ENCODE measurements at regions not wholly inside any gene's neighbourhood (a gene's known extent, or its start where the extent isn't known, plus 50 kb on each side); places are given as distances from the start of the nearest gene placed in this dataset.
"Not testable (repeated sequence)": the region's sequence is repeated elsewhere in the genome, so short reads cannot be mapped to it uniquely, and the experiment has no call there.

- DNase-seq = peak; percentile 29 to 83 (median 58)
These were observed 232.6 kb downstream of the MEX3B start for GRCh38 chr15:81813215-81813614.

DNA sequence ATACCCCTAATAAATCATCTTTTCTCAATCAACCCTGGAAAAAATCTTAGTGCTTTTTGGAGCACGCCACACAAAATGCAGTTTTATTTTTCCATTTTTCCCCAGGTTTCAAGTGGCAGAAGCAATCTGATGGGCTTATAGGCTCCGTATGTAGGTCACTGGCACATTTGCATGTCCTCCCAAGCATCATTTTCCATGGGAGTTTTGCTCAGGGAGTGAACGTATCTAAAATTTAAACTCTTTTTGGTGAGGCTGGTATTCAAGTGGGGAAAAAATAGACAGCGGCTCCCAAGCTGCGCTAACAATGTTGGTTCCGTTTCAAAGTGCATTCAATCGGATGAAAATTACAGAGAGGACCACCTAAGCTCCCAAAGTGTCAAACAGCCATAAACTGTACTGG lies 233.4 kb downstream of the MEX3B start:
- DNase-seq = no peak

GRCh38 chr15:81811736-81812135 lies 234.1 kb downstream of the MEX3B start:
- no peak for DNase-seq

GRCh38 chr15:81809543-81809942 lies 236.3 kb downstream of the MEX3B start:
- peak; percentile 17 to 77 (median 57) for DNase-seq

GRCh38 chr15:81807806-81808205 lies 238.0 kb downstream of the MEX3B start:
- no peak for DNase-seq

DNA sequence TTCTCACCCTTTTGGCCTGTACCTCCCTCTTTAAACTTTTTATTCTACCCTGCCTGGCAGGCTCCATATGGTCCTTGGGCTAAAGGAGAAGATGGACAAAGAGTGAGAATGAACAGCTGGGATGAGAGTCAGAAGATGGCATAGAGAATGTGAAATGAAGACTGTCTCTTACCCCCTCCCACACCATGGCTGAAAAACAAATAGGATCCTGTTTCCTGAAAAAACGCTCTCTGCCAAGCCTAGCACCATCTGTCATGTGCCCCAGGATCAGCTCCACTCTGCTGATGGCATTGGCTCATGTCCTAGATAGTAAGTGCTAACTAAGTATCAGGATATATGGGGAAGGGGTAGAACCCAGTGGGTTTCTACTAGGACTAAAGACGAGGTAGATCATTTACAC lies 238.6 kb downstream of the MEX3B start:
- DNase-seq = no peak

DNA sequence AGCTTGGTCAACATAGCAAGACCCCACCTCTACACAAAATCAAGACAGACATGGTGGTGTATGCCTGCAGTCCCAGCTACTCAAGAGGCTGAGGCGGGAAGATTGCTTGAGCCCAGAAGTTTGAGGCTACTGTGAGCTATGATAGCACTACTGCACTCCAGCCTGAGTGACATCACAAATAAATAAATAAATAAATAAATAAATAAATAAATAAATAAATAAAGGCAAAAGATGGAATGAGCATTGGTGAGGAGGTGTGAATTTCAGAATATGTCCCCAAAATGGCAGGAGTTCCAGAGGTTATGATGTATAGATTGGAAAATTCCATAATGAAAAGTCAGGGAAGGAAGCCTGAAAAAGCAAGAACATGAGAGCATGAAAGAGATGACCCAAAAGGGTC lies 249.9 kb downstream of the MEX3B start:
- DNase-seq = no peak

DNA sequence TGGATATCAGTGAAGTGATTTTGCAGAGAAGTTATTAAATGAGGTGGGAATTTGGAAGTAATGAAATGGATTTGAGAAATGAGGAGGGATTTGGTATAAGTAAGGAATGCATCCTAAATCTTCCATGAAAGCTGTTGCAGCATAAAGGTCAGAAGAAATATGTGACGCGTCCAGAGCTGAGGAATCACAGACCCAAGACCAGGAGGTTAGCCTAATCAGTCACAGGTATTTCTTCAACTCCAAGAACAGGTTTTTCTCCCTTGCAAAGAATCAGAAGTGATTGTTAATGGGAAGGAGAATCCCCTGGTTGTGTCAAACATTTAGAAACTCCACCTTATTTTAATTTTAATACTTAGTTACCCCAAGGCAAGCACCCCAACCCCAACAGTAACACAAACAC lies 253.2 kb downstream of the MEX3B start:
- DNase-seq = peak in 1 of 3 experiments; percentile 62

DNA sequence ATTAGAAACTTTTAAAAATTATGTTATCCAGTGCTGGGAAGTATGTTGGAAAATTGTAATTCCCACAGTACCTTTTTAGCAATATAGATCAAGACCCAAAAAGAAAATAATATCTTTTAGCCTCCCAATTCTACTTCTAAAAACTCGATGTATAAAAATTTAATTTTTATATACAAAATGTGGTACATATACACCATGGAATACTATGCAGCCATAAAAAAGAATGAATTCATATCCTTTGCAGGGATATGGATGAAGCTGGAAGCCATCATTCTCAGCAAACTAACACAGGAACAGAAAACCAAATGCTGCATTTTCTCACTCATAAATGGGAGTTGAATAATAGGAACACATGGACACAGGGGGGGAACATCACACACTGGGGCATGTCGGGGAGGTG lies 254.5 kb downstream of the MEX3B start:
- DNase-seq = not testable (repeated sequence)

DNA sequence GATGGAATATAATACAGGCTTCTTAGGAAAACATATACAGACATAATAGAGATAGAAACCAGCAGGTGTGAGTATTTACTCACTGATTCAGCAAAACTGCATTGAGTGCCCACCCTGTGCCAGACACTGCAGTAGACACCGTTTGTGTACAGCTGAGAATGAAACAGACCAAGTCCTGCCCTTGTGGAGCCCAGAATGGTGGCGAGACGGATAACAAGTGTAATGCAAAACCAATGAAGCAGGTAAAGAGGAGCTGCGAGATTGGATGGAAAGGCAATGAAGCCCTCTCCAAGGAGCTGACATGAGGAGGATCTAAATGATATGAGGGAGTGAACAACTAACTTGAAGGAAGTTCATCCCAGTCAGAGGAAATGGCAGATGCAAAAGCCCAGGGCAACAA lies 256.4 kb downstream of the MEX3B start:
- peak in 1 of 3 experiments; percentile 11 for DNase-seq

- DNase-seq = no peak
These were observed 259.0 kb downstream of the MEX3B start for GRCh38 chr15:81786776-81787175.

GRCh38 chr15:81785679-81786078 lies 260.1 kb downstream of the MEX3B start:
- DNase-seq = no peak

- no peak for DNase-seq
These were observed 260.6 kb downstream of the MEX3B start for GRCh38 chr15:81785181-81785580.

GRCh38 chr15:81784751-81785150 lies 261.1 kb downstream of the MEX3B start:
- DNase-seq = no peak

- no peak for DNase-seq
These were observed 262.2 kb downstream of the MEX3B start for GRCh38 chr15:81783586-81783985.

- no peak for DNase-seq
These were observed 262.7 kb downstream of the MEX3B start for GRCh38 chr15:81783076-81783475.

- DNase-seq = no peak
These were observed 264.4 kb downstream of the MEX3B start for GRCh38 chr15:81781395-81781794.

- DNase-seq = no peak
These were observed 264.9 kb downstream of the MEX3B start for GRCh38 chr15:81780966-81781365.

GRCh38 chr15:81779181-81779580 lies 266.6 kb downstream of the MEX3B start:
- no peak for DNase-seq

DNA sequence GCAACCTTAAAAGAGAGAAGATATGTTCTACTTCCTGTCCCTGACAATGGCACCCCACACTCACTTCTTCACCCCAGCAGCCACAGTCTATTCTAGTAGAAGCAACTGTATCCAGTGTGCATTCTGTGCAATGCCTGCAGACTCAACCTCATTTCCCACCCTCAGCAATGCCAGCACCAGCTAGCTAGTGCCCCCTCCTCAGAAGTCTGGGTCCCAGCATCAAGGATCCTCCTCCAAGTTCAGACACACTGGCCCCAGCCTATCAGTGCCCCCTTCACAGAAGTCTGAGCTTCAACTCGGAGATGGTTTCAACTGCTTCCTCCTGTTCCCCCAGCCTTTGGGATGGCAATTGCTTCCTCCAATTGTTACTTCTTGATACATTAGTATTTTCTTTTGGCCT lies 268.3 kb downstream of the MEX3B start:
- DNase-seq = no peak

- DNase-seq = no peak
These were observed 268.8 kb downstream of the MEX3B start for GRCh38 chr15:81776976-81777375.

GRCh38 chr15:81775779-81776178 lies 270.0 kb downstream of the MEX3B start:
- DNase-seq = not testable (repeated sequence)

- DNase-seq = no peak
These were observed 271.5 kb downstream of the MEX3B start for GRCh38 chr15:81774309-81774708.

- no peak for DNase-seq
These were observed 277.0 kb downstream of the MEX3B start for GRCh38 chr15:81768773-81769172.

DNA sequence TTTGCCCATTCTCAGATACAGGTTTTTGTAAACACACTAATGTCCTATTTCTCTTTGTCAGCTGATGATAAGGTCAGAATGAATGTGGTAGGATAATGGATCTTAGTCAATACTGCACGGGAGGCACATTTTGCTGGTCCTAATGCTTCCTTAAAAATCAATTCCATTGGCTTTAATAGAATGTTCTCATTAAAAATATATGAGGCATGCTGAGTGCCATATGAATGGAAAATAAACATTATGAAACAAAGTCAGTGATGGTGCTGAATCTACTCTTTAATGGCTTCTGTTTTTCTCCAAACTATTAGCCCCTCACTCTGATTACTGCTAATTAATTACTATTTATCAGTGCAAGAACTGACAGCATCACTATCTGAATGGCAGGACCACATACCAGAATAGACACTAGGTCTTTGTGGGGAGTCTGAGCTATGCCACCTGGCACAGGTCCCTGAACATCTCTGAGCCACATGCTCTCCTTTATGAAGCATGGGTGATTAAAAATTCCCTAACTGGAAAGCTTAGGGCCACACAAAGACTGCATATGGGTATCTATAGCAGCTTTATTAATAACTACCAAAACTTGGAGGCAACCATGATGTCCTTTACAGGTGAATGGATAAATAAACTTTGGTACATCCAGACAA lies 278.9 kb downstream of the MEX3B start:
- no peak for DNase-seq
